ENCODE measurements at regions not wholly inside any gene's neighbourhood (a gene's known extent, or its start where the extent isn't known, plus 50 kb on each side); places are given as distances from the start of the nearest gene placed in this dataset.

GRCh38 chr3:145900056-145900829, 260.7 kb downstream of the PLOD2 start:
- Histone ChIP-seq H3K4me3 (ENCODE audit: low read length) (no peak overlapping the region), H3K4me2 (ENCODE audit: low read length) (no peak overlapping the region)
- TF ChIP-seq, protein P1, sequence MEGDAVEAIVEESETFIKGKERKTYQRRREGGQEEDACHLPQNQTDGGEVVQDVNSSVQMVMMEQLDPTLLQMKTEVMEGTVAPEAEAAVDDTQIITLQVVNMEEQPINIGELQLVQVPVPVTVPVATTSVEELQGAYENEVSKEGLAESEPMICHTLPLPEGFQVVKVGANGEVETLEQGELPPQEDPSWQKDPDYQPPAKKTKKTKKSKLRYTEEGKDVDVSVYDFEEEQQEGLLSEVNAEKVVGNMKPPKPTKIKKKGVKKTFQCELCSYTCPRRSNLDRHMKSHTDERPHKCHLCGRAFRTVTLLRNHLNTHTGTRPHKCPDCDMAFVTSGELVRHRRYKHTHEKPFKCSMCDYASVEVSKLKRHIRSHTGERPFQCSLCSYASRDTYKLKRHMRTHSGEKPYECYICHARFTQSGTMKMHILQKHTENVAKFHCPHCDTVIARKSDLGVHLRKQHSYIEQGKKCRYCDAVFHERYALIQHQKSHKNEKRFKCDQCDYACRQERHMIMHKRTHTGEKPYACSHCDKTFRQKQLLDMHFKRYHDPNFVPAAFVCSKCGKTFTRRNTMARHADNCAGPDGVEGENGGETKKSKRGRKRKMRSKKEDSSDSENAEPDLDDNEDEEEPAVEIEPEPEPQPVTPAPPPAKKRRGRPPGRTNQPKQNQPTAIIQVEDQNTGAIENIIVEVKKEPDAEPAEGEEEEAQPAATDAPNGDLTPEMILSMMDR (IDR thresholded peaks at IDR 0.05; ENCODE audit: low read depth, low read length, poor library complexity, severe bottlenecking), result no peak
- no peak for TF ChIP-seq EZH2phosphoT487 (IDR thresholded peaks at IDR 0.05; ENCODE audit: borderline replicate concordance, low read length)

DNA sequence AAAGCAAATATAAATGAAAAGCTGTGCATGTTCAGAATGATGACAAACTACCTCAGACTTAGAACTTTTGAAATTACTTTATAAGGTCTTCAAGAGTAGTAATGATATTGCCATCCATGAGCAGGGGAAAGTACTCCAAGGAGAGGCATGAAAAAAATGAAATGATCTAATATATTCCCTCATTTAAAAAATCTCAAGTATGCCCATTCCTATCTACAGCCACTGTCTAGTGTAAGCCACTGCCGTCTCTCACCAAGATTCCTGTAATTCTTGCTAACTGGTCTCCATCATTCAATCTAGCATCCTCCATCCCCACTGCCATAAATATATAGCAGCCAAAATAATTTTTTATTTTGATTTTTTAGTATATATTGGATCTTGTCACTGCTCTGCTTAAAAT, 258.8 kb downstream of the PLOD2 start:
- Histone ChIP-seq H3K9me3 (ENCODE audit: control insufficient read depth, insufficient read depth, low read length) (no peaks in the 10 kb centered on the region), H3K4me2 (ENCODE audit: low read length) (no peak overlapping the region), H3K27me3 (ENCODE audit: control insufficient read depth, low read length) (no peaks in the 10 kb centered on the region), H3K79me2 (ENCODE audit: control insufficient read depth, low read length) (no peaks in the 10 kb centered on the region), H3K4me1 (ENCODE audit: control insufficient read depth, low read length) (no peaks in the 10 kb centered on the region), H3K9me2 (replicated peaks; ENCODE audit: control insufficient read depth, low read length) (no peaks in the 10 kb centered on the region), H3K27ac (ENCODE audit: low read depth, low read length) (no peak overlapping the region), H3K36me3 (ENCODE audit: control insufficient read depth, low read length) (no peaks in the 10 kb centered on the region), H3K4me3 (ENCODE audit: low read length) (no peak overlapping the region), H3F3A (ENCODE audit: control insufficient read depth, insufficient read depth) (no peaks in the 10 kb centered on the region), H4K20me1 (ENCODE audit: control insufficient read depth, insufficient read depth, low read depth, low read length) (no peaks in the 10 kb centered on the region)
- TF ChIP-seq EZH2phosphoT487 (IDR thresholded peaks at IDR 0.05; ENCODE audit: borderline replicate concordance, low read length), result no peak
- TF ChIP-seq, protein P1 (IDR thresholded peaks at IDR 0.05; ENCODE audit: low read depth, low read length, poor library complexity, severe bottlenecking), result no peak

More at GRCh38 chr3:145900056-145900829, 260.7 kb downstream of the PLOD2 start:
- H3K27me3 ChIP-seq (ENCODE audit: control insufficient read depth, low read length), result no peaks in the 10 kb centered on the region
- H3K36me3 ChIP-seq (ENCODE audit: control insufficient read depth, low read length), result no peaks in the 10 kb centered on the region
- H4K20me1 ChIP-seq (ENCODE audit: control insufficient read depth, insufficient read depth, low read depth, low read length), result no peaks in the 10 kb centered on the region
- no peaks in the 10 kb centered on the region for H3K79me2 ChIP-seq (ENCODE audit: control insufficient read depth, low read length)
- no peaks in the 10 kb centered on the region for H3K4me1 ChIP-seq (ENCODE audit: control insufficient read depth, low read length)
- no peaks in the 10 kb centered on the region for H3K9me3 ChIP-seq (ENCODE audit: control insufficient read depth, insufficient read depth, low read length)
- no peak overlapping the region for H3K27ac ChIP-seq (ENCODE audit: low read depth, low read length)
- H3F3A ChIP-seq (ENCODE audit: control insufficient read depth, insufficient read depth), result no peaks in the 10 kb centered on the region
- no peaks in the 10 kb centered on the region for H3K9me2 ChIP-seq (replicated peaks; ENCODE audit: control insufficient read depth, low read length)

- Histone ChIP-seq H3K4me2 (ENCODE audit: low read length) (no peak overlapping the region), H4K20me1 (ENCODE audit: control insufficient read depth, insufficient read depth, low read depth, low read length) (no peaks in the 10 kb centered on the region), H3F3A (ENCODE audit: control insufficient read depth, insufficient read depth) (no peaks in the 10 kb centered on the region), H3K9me3 (ENCODE audit: control insufficient read depth, insufficient read depth, low read length) (no peaks in the 10 kb centered on the region), H3K27me3 (ENCODE audit: control insufficient read depth, low read length) (no peaks in the 10 kb centered on the region), H3K9me2 (replicated peaks; ENCODE audit: control insufficient read depth, low read length) (no peaks in the 10 kb centered on the region), H3K36me3 (ENCODE audit: control insufficient read depth, low read length) (no peaks in the 10 kb centered on the region), H3K4me1 (ENCODE audit: control insufficient read depth, low read length) (no peaks in the 10 kb centered on the region), H3K27ac (ENCODE audit: low read depth, low read length) (no peak overlapping the region), H3K4me3 (ENCODE audit: low read length) (no peak overlapping the region), H3K79me2 (ENCODE audit: control insufficient read depth, low read length) (no peaks in the 10 kb centered on the region)
- TF ChIP-seq, protein P1 (IDR thresholded peaks at IDR 0.05; ENCODE audit: low read depth, low read length, poor library complexity, severe bottlenecking), result no peak
- TF ChIP-seq EZH2phosphoT487 (IDR thresholded peaks at IDR 0.05; ENCODE audit: borderline replicate concordance, low read length), result no peak
Measured at GRCh38 chr3:145903472-145904013, 257.4 kb downstream of the PLOD2 start.

Data from DOHH2 (cell line).